ENCODE measurements at regions not wholly inside any gene's neighbourhood (a gene's known extent, or its start where the extent isn't known, plus 50 kb on each side); places are given as distances from the start of the nearest gene placed in this dataset.

- Mint-ChIP-seq H3K9me3 (peaks cover 0 to 2% of the 10 kb centered on the region in 2 donors), H3K4me1 (no peaks in the 10 kb centered on the region), H3K4me3 (no peak overlapping the region), H3K27me3 (ENCODE audit: low read depth in 2 of 2) (no peaks in the 10 kb centered on the region), H3K36me3 (no peaks in the 10 kb centered on the region), H3K27ac (no peak overlapping the region)
- Histone ChIP-seq H3K27ac (ENCODE audit: low read length) (no peak overlapping the region), H3K27me3 (ENCODE audit: control insufficient read depth, insufficient read depth, low read length) (no peaks in the 10 kb centered on the region), H3K4me3 (ENCODE audit: low read length) (no peak overlapping the region), H3K9me3 (ENCODE audit: control insufficient read depth, insufficient read depth, low read length) (no peaks in the 10 kb centered on the region), H3K4me1 (ENCODE audit: control insufficient read depth, insufficient read depth, low read length) (no peaks in the 10 kb centered on the region), H3K36me3 (ENCODE audit: control insufficient read depth, insufficient read depth, low read length) (no peaks in the 10 kb centered on the region)
- DNase-seq, result no peak
- intact Hi-C loops (cut with micrococcal nuclease), result no loop called here
- TF ChIP-seq CTCF (IDR thresholded peaks at IDR 0.05), result no peak
- no peak for ATAC-seq
- WGBS (ENCODE audit: insufficient coverage), result 80% methylated on average over 1 of the region's 4 CpGs
Observed at GRCh38 chr3:5569152-5569551, 381.6 kb downstream of the EDEM1 start.

- DNase-seq (no peak), ATAC-seq (no peak)
- TF ChIP-seq CTCF (IDR thresholded peaks at IDR 0.05), result no peak
- H3K27ac Mint-ChIP-seq, result no peak overlapping the region
- no peaks in the 10 kb centered on the region for H3K4me1 Mint-ChIP-seq
- peaks cover 0 to 2% of the 10 kb centered on the region in 2 donors for H3K9me3 Mint-ChIP-seq
- no peaks in the 10 kb centered on the region for H3K36me3 ChIP-seq (ENCODE audit: control insufficient read depth, insufficient read depth, low read length)
- H3K27me3 ChIP-seq (ENCODE audit: control insufficient read depth, insufficient read depth, low read length), result no peaks in the 10 kb centered on the region
- no peak overlapping the region for H3K27ac ChIP-seq (ENCODE audit: low read length)
- H3K27me3 Mint-ChIP-seq (ENCODE audit: low read depth in 2 of 2), result no peaks in the 10 kb centered on the region
- no peaks in the 10 kb centered on the region for H3K9me3 ChIP-seq (ENCODE audit: control insufficient read depth, insufficient read depth, low read length)
- no peak overlapping the region for H3K4me3 ChIP-seq (ENCODE audit: low read length)
- no peak overlapping the region for H3K4me3 Mint-ChIP-seq
- H3K36me3 Mint-ChIP-seq, result no peaks in the 10 kb centered on the region
- H3K4me1 ChIP-seq (ENCODE audit: control insufficient read depth, insufficient read depth, low read length), result no peaks in the 10 kb centered on the region
- WGBS (ENCODE audit: insufficient coverage), result 94% methylated on average over 6 of the region's 6 CpGs
- intact Hi-C loops (cut with micrococcal nuclease), result no loop called here
Observed at GRCh38 chr3:5572168-5572567, 384.7 kb downstream of the EDEM1 start.

- WGBS (ENCODE audit: insufficient coverage), result 85% methylated on average over 6 of the region's 7 CpGs
- Mint-ChIP-seq H3K27ac (no peak overlapping the region), H3K27me3 (ENCODE audit: low read depth in 2 of 2) (no peaks in the 10 kb centered on the region), H3K4me1 (no peaks in the 10 kb centered on the region), H3K4me3 (no peak overlapping the region), H3K9me3 (peaks cover 3 to 5% of the 10 kb centered on the region in 2 donors), H3K36me3 (no peaks in the 10 kb centered on the region)
- Histone ChIP-seq H3K27me3 (ENCODE audit: control insufficient read depth, insufficient read depth, low read length) (no peaks in the 10 kb centered on the region), H3K4me1 (ENCODE audit: control insufficient read depth, insufficient read depth, low read length) (no peaks in the 10 kb centered on the region), H3K9me3 (ENCODE audit: control insufficient read depth, insufficient read depth, low read length) (no peaks in the 10 kb centered on the region), H3K36me3 (ENCODE audit: control insufficient read depth, insufficient read depth, low read length) (no peaks in the 10 kb centered on the region), H3K27ac (ENCODE audit: low read length) (no peak overlapping the region), H3K4me3 (ENCODE audit: low read length) (no peak overlapping the region)
- intact Hi-C loops (cut with micrococcal nuclease), result no loop called here
- TF ChIP-seq CTCF (IDR thresholded peaks at IDR 0.05), result no peak
- DNase-seq (no peak), ATAC-seq (no peak)
Observed at GRCh38 chr3:5576277-5577011, 388.9 kb downstream of the EDEM1 start.

- Mint-ChIP-seq H3K36me3 (no peaks in the 10 kb centered on the region), H3K9me3 (peaks cover 7 to 9% of the 10 kb centered on the region in 2 donors), H3K27me3 (ENCODE audit: low read depth in 2 of 2) (no peaks in the 10 kb centered on the region), H3K4me1 (no peaks in the 10 kb centered on the region), H3K27ac (no peak overlapping the region), H3K4me3 (no peak overlapping the region)
- 83% methylated on average over 2 of the region's 2 CpGs for WGBS (ENCODE audit: insufficient coverage)
- no peaks in the 10 kb centered on the region for H3K4me1 ChIP-seq (ENCODE audit: control insufficient read depth, insufficient read depth, low read length)
- DNase-seq (no peak), ATAC-seq (no peak)
- TF ChIP-seq CTCF (IDR thresholded peaks at IDR 0.05), result no peak
- H3K9me3 ChIP-seq (ENCODE audit: control insufficient read depth, insufficient read depth, low read length), result no peaks in the 10 kb centered on the region
- intact Hi-C loops (cut with micrococcal nuclease), result no loop called here
- H3K4me3 ChIP-seq (ENCODE audit: low read length), result no peak overlapping the region
- no peaks in the 10 kb centered on the region for H3K36me3 ChIP-seq (ENCODE audit: control insufficient read depth, insufficient read depth, low read length)
- no peaks in the 10 kb centered on the region for H3K27me3 ChIP-seq (ENCODE audit: control insufficient read depth, insufficient read depth, low read length)
- H3K27ac ChIP-seq (ENCODE audit: low read length), result no peak overlapping the region
Observed at GRCh38 chr3:5579139-5579602, 391.7 kb downstream of the EDEM1 start.

Data from natural killer cell (primary cell).